H54 (cell line): ENCODE measurements at regions not wholly inside any gene's neighbourhood (a gene's known extent, or its start where the extent isn't known, plus 50 kb on each side); places are given as distances from the start of the nearest gene placed in this dataset.

Experiments used
- DNase-seq: peaks from one replicate; pipeline ENCODE4 v3.0.0; 2011; ENCODE audit warnings: low spot score, mixed read lengths; ENCODE audit not compliant: insufficient read length
- FAIRE-seq: peaks from 3 replicates; lab custom pipeline; 2011; peaks lifted over from hg19 to GRCh38; lab: Jason Lieb, UNC
- POLR2A ChIP-seq: IDR thresholded peaks from 2 replicates; pipeline ENCODE4 v1.6.1; 2011; ENCODE audit warnings: low read depth, mild to moderate bottlenecking, low read length

DNA sequence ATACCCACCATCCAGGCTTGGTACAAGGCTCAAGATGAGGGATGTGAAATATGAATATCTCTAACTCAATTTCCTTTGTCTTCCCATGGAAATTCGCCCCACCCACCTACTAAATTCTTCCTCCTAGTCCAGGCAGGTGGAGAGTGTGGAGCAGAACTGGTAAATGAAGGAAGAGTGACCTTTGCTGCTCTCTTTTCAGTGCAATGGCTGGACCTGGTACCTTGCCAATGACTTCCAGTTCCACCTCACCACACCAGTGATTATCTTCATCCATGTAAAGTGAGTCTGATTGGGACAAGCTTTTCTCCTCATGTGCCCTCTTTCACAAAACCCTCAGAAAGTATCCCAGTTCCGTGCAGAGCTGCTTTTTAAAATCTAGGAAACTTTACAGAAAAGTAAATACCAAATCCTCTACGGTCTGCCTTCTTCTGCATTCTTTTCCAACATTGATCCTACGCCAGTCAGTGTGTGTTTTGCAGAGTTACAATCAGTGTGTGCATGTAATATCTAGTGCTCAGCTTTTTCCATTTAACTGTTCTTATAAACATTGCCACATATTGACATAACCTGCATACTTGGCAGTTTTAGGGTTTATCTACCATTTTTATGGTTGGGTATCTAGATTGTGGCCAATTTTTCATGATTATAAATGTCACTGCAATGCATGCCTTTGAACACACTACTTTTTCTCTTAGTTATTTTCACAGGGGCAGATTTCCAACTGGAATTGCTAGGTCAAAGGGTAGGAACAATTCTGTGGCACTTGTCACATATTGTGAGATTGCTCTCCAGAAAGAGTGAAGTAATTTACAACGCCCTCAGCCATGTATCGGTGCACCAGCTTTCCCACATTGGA is 86.5 kb upstream of the SEC11C start:
- FAIRE-seq (no peak), DNase-seq (no peak)
- no peak for TF ChIP-seq POLR2A

DNA sequence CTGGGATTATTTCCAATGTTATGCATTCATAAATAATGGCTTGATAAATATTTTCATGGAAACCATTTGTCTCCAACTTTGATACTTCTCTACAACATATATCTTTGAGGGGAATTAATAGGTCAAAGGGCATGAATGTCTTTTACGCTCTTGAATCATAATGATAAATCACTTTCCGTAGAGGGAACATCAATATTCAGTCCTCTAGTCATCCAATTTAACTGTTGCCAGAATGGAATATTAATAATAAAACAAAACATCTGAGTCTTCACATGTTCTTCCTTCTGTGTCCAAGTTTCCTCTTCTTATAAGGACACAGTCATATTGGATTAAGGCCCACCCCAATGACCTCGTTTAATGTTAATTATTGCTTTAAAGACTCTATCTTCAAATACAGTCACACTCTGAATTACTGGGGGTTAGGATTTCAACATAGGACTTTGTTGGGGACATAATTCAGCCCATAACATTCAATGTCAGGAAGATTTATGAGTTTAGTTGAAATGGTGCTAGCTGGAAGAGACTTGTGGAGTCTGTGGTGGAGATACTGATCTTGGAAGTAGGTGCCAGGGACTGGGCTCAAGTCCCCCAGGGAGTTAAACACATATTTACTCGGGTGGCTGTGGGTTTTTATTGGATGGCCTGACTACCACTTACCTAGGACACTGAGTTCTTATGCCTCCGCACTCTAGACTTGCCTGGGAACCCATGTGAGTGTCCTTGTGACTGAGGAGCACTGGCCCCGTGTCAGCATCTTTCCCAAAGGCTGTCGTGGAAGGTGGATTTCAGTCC is 85.0 kb upstream of the SEC11C start:
- no peak for TF ChIP-seq POLR2A
- no peak for FAIRE-seq
- no peak for DNase-seq

DNA sequence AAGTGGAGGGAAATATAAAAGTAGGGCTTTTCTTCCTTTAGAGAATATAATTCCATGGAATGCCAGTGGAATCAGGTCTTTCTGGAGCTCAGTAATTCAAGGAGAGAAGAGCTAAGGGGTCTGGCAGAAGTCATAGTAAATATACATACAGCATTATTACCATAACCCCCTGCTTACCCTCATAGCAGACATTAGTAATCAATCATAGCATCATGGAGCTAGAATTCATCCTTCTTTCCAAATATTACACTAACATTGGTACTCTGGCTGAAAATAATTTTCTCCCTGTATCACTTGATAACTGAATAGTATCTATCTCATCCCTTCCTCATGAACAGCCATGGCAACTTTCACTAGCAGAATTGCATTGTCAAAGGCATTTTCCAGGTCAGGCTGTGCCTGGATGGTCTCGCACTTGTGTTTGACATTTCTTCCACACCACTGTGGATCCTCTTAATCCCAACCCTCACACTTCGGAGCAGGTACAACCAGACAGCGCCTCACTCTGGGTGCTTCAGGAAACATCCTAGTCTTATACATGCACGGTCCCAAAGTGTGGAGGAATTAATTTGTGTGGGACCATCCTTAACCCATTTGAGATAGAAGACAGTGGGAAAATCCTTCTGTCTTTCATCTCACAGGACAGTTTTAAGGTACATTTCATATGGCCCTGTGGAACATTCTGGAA is 84.2 kb upstream of the SEC11C start:
- no peak for TF ChIP-seq POLR2A
- DNase-seq (no peak), FAIRE-seq (no peak)

DNA sequence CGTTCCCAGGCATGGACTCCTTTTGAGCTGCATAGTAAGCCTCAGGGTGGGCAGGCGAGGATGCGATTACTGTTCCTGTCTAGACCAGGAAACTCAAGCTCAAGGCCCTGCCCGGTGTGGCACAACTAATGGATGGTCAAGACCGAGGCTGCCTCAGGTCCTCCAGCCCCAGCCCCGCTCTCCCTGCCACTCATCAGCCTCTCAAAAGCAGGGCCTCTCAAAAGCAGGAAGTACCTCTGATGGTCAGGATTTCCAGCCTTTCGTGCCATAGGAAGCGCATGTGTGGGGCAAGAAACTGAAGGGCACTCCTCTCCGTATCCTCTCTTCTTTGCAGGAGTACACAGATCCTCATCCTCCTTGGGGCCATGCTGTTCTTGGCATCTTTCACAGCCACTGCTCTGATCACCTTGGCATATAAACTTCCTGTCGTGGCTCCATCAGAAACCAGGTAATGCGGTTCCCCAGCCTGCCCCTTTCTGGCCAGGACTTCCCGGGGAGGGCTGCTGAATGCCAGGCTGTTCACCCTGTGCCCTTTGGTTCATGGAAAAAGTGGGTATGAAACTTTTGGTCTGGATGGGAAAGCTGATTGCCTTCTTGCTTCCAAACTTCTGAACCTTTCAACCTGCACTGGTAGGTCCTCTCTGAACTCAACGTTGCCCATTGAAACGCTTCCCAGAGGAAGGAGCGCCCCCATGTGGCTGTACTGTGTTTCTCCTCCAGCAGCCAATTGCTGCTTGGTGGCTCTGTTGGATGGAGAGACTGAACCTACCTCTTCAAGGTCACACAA is 82.8 kb upstream of the SEC11C start:
- FAIRE-seq (peak; percentile 61), DNase-seq (peak; percentile 40)
- TF ChIP-seq POLR2A = no peak

DNA sequence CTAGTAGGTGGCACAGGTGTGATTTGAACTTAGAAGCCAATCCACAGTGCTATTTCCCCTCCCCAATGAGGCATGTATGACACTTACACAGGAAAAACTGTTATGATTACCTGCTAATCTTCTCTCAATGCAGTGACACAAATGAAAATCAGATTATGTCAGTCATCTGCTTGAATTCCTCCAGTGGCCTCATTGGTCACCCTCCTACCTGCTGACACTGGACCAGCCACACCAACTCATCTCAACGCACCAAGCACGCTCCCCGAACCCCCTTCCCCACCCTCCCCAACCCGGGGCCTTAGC is 82.2 kb upstream of the SEC11C start:
- DNase-seq (no peak), FAIRE-seq (no peak)
- TF ChIP-seq POLR2A = no peak

DNA sequence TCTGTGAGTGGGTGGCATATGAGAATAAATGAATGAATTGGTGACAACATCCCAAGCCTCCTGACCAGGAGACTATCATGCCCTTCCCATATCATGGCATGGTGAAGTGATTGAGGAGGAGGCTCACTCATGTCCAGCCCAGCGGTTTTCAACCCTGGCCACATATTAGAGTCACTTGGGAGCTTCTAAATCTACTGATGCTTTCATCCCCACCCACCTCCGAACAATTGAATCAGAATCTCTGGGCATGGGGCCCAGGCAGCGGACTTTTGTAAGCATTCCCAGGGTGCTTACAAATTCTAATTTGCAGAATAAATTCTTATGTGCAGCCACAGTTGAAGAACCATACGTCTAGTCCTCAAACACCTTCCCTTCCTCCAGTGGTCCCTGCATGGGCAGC is 81.7 kb upstream of the SEC11C start:
- no peak for TF ChIP-seq POLR2A
- FAIRE-seq = no peak

DNA sequence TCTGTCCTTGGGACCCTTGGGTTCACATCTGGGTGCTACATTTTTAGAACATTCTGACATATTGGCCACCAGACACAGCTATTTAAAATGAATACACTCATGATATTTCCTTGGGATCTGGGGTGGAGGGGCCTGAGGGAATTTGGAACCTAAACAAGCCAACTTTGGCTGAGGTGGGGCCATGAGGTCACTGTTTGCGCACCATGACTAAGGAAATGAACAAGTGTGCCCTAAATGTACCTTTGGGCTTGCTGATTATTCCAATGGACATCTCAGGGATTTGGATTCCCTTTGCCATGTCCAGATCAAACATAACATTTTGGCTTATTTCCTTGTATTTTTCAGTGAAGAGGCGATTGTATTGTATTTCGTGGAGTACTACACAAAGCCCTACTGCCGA is 80.5 kb upstream of the SEC11C start:
- DNase-seq = no peak
- FAIRE-seq = no peak
- no peak for TF ChIP-seq POLR2A

More for the DNA sequence above, 81.7 kb upstream of the SEC11C start:
- DNase-seq = no peak

DNA sequence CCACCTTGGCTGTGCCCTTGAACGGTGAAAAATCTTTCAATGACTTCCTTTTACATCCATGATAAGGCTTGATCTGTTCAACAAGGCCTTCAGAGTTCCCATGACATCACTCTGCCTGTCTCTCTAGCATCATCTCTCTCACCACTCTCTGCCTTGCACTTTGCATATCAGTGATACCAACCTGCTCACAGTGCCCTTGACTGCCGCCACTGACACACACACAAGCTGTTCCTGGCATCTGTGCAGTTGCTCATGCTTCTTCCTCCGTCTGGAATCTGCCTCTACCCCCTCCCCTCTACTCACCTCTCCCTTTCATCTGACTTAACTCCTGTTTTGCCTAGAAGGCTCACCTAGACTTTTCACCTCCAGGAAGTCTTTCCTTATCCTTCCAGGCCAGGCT is 79.1 kb upstream of the SEC11C start:
- FAIRE-seq (no peak), DNase-seq (no peak)
- TF ChIP-seq POLR2A = no peak

DNA sequence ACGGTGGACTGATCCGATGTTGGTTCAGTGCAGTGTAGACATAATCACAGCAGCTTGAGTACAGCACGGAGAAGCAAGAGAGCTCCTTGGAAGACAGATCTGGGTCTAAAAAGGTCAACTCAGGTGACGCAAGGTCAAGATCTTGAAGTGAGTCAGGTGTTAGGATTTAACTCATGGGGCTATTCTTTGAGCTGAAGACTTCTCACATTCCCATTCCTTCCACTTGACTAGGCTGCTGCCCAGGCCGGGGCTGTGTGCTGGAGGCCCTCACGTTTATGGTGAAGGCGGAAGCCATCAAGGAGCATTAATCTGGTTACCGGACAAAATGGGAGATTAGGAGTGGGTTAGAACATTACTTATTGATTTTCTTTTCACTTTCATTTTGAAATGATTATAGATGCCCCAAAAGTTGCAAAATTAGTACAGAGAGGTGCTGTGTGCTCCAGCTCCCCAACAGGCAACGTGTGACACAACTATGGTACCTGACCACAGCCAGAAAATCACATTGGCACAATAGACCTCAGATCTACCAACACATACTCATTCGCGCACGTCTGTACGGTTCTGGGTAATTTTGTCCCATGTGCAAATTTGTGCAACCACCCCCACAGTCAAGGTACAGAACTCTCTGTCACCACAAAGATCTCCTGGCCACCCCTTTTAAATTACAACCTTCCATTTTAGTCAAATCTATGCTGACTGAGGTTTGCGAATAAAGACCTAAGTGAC is 77.6 kb upstream of the SEC11C start:
- no peak for FAIRE-seq
- TF ChIP-seq POLR2A = no peak
- DNase-seq = no peak

DNA sequence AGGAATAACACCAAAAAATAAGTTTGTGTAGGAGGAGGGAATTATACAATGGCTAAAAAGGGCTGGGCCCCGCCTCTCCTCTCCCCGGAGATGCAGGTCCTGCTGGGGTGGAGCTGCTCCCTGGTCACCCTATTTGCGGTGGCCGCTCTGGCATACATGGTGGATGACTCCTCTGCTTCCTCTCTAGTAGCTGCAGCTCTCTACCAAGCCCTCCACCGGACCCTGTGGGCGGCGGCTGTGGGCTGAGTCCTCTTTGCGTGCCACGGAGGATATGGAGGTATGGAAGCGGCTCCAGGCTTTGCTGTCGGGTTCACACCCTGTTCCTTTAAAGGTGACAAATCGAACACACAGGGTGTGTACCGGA is 77.1 kb upstream of the SEC11C start:
- DNase-seq = no peak
- TF ChIP-seq POLR2A = no peak
- no peak for FAIRE-seq

DNA sequence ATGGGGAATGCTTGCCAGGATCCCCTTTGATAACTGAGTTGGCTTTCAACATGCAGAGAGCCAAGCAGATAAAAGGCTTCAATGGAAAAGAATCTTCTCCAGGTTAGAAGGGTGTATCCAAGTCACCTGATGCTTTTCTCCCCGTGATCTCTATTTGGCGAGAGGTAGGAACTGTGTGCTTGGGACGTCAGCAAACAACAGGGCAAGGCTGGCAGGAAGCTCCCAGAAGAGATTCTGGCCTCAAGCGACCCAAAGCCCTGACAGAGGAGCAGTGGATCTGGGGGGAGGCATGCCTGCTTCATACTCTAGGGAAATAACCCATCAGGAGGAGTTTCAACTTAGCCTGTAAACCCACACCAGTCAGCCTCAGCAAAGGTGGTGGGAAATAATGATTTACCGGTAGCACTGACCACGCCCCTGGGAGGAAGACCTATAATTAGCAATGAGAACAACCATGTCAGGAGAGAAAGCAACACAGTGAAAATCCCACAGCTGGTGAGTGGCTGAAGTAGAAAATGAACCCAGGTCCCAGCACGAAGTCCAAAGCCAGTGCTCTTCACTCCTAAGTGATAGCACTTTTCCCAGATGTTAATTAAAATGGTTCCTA is 76.3 kb upstream of the SEC11C start:
- no peak for DNase-seq
- no peak for FAIRE-seq

DNA sequence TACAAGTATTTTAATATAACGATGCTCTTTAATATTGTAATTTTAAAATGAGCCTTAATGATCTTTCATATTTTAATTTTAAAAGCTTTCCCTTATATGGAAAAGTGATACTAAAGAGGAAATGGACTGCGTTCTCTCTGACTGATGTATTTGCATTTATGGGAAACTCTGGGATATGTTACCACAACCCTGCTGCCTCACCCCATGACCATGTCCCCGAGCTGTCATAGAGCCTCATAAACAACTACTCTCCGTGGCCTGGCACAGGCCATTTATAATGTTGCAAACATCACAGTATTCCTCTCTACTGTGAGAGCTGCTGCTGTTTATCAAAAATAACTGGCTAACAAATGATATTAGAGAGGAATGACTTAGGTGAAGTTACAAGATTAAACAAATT is 75.8 kb upstream of the SEC11C start:
- TF ChIP-seq POLR2A = no peak
- FAIRE-seq (no peak), DNase-seq (no peak)

More for the DNA sequence above, 76.3 kb upstream of the SEC11C start:
- TF ChIP-seq POLR2A = no peak

DNA sequence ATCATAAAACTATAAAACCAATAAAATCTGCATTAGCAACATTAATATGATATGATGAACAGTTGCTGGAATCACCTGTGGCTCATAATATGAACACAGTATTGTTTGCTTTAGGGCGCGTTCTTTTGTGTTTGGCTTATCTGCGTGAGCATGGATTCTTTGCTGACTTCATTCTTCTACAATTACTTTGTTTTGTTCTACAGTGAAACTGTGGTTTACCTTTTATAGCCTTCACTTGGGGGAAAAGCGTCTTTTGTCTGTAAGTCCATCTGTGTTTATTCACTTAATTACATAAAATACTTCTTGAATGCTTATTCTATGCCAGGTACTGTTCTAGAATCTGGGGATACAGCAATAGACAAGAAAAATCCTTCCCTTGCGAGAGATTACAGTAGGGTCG is 74.0 kb upstream of the SEC11C start:
- no peak for DNase-seq

More for the DNA sequence above, 74.0 kb upstream of the SEC11C start:
- TF ChIP-seq POLR2A = no peak
- no peak for FAIRE-seq
